ENCODE measurements at regions not wholly inside any gene's neighbourhood (a gene's known extent, or its start where the extent isn't known, plus 50 kb on each side); places are given as distances from the start of the nearest gene placed in this dataset.

DNA sequence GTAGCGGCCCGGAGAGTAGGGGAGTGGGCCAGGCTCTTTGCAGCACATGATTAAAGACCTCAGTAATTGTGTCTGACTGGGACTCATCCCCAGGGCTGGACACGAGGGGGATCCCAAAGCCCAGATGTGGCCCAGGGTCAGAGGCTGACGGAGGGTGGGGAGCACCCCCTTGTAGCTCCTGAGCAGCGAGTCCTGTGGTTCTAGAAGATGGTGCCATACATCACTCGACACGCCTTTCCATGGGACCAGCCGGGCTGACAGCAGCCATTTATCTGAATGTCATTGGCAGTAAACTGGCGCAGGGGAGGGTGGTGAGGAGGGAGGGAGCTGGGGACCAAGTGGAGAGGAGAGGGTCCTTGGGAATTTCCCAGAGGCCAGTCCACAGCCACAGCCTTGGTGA lies 65.1 kb upstream of the FAM222A start:
- no peaks in the 10 kb centered on the region for H3K9me3 ChIP-seq (ENCODE audit: control insufficient read depth, insufficient read depth, low read length)
- WGBS (ENCODE audit: insufficient coverage): 33% methylated on average over 8 of the region's 9 CpGs
- DNase-seq (ENCODE audit: low read depth in 4 of 6, low spot score in 6 of 6): no peak
- no peaks in the 10 kb centered on the region for H3K36me3 ChIP-seq (ENCODE audit: control insufficient read depth, insufficient read depth, low read length)
- H3K27ac ChIP-seq (ENCODE audit: low read depth, low read length): no peak overlapping the region
- no peaks in the 10 kb centered on the region for H3K4me1 ChIP-seq (ENCODE audit: control insufficient read depth, insufficient read depth, low read length)
- peaks cover 13% of the 10 kb centered on the region for H3K27me3 ChIP-seq (ENCODE audit: control insufficient read depth, insufficient read depth, low read length)
- no peak overlapping the region for H3K4me3 ChIP-seq (ENCODE audit: low read depth, low read length)

- peaks cover 9% of the 10 kb centered on the region for H3K27me3 ChIP-seq (ENCODE audit: control insufficient read depth, insufficient read depth, low read length)
- no peak overlapping the region for H3K27ac ChIP-seq (ENCODE audit: low read depth, low read length)
- DNase-seq (ENCODE audit: low read depth in 4 of 6, low spot score in 6 of 6): no peak
- 97% methylated on average over 4 of the region's 4 CpGs for WGBS (ENCODE audit: insufficient coverage)
- peaks cover 3% of the 10 kb centered on the region for H3K4me1 ChIP-seq (ENCODE audit: control insufficient read depth, insufficient read depth, low read length)
- H3K9me3 ChIP-seq (ENCODE audit: control insufficient read depth, insufficient read depth, low read length): no peaks in the 10 kb centered on the region
- no peak overlapping the region for H3K4me3 ChIP-seq (ENCODE audit: low read depth, low read length)
- no peaks in the 10 kb centered on the region for H3K36me3 ChIP-seq (ENCODE audit: control insufficient read depth, insufficient read depth, low read length)
Measured at GRCh38 chr12:109650808-109651207, 62.8 kb upstream of the FAM222A start.

- Histone ChIP-seq H3K4me1 (ENCODE audit: control insufficient read depth, insufficient read depth, low read length) (peaks cover 5% of the 10 kb centered on the region), H3K4me3 (ENCODE audit: low read depth, low read length) (no peak overlapping the region), H3K27ac (ENCODE audit: low read depth, low read length) (no peak overlapping the region), H3K36me3 (ENCODE audit: control insufficient read depth, insufficient read depth, low read length) (no peaks in the 10 kb centered on the region), H3K9me3 (ENCODE audit: control insufficient read depth, insufficient read depth, low read length) (no peaks in the 10 kb centered on the region), H3K27me3 (ENCODE audit: control insufficient read depth, insufficient read depth, low read length) (peaks cover 6% of the 10 kb centered on the region)
- WGBS (ENCODE audit: insufficient coverage): 100% methylated on average over 1 of the region's 1 CpG
- no peak for DNase-seq (ENCODE audit: low read depth in 4 of 6, low spot score in 6 of 6)
Measured at GRCh38 chr12:109651596-109651995, 62.0 kb upstream of the FAM222A start.

GRCh38 chr12:109652233-109652976 lies 61.2 kb upstream of the FAM222A start:
- peaks cover 6% of the 10 kb centered on the region for H3K27me3 ChIP-seq (ENCODE audit: control insufficient read depth, insufficient read depth, low read length)
- 40% methylated on average over 4 of the region's 10 CpGs for WGBS (ENCODE audit: insufficient coverage)
- H3K27ac ChIP-seq (ENCODE audit: low read depth, low read length): no peak overlapping the region
- H3K36me3 ChIP-seq (ENCODE audit: control insufficient read depth, insufficient read depth, low read length): no peaks in the 10 kb centered on the region
- H3K4me3 ChIP-seq (ENCODE audit: low read depth, low read length): no peak overlapping the region
- no peaks in the 10 kb centered on the region for H3K9me3 ChIP-seq (ENCODE audit: control insufficient read depth, insufficient read depth, low read length)
- DNase-seq (ENCODE audit: low read depth in 4 of 6, low spot score in 6 of 6): no peak
- peaks cover 13% of the 10 kb centered on the region for H3K4me1 ChIP-seq (ENCODE audit: control insufficient read depth, insufficient read depth, low read length)

- no peak overlapping the region for H3K27ac ChIP-seq (ENCODE audit: low read depth, low read length)
- H3K9me3 ChIP-seq (ENCODE audit: control insufficient read depth, insufficient read depth, low read length): no peaks in the 10 kb centered on the region
- H3K4me3 ChIP-seq (ENCODE audit: low read depth, low read length): no peak overlapping the region
- peak in 1 of 6 donors; percentile 76 for DNase-seq (ENCODE audit: low read depth in 4 of 6, low spot score in 6 of 6)
- no peaks in the 10 kb centered on the region for H3K36me3 ChIP-seq (ENCODE audit: control insufficient read depth, insufficient read depth, low read length)
- peaks cover 6% of the 10 kb centered on the region for H3K27me3 ChIP-seq (ENCODE audit: control insufficient read depth, insufficient read depth, low read length)
- no CpG with 5 or more reads among the region's 2 CpGs for WGBS (ENCODE audit: insufficient coverage)
- H3K4me1 ChIP-seq (ENCODE audit: control insufficient read depth, insufficient read depth, low read length): peaks cover 15% of the 10 kb centered on the region
Measured at GRCh38 chr12:109652977-109653264, 60.7 kb upstream of the FAM222A start.

DNA sequence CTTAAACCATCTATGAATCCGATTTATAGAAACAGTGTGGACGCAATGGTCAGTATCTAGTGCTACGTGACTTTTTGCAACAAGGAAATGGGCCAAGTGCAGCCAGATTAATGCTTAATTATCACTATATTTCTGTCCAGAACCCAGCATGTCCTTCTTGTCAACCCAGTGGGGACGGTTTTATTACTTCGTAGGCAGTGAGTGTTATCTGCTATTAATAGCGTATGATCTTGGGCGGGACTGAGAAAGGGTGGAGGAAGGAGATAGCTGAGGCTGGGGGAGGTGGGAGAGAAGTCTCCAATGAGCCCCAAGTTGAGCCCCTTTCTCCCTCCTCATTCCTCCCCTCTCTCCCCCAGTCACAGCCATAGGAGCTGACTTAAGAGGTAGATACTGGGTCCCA lies 59.7 kb upstream of the FAM222A start:
- no peaks in the 10 kb centered on the region for H3K9me3 ChIP-seq (ENCODE audit: control insufficient read depth, insufficient read depth, low read length)
- DNase-seq (ENCODE audit: low read depth in 4 of 6, low spot score in 6 of 6): peak in 1 of 6 donors; percentile 35
- H3K4me1 ChIP-seq (ENCODE audit: control insufficient read depth, insufficient read depth, low read length): peaks cover 15% of the 10 kb centered on the region
- no peaks in the 10 kb centered on the region for H3K36me3 ChIP-seq (ENCODE audit: control insufficient read depth, insufficient read depth, low read length)
- no peak overlapping the region for H3K4me3 ChIP-seq (ENCODE audit: low read depth, low read length)
- H3K27me3 ChIP-seq (ENCODE audit: control insufficient read depth, insufficient read depth, low read length): peaks cover 4% of the 10 kb centered on the region
- no peak overlapping the region for H3K27ac ChIP-seq (ENCODE audit: low read depth, low read length)
- 79% methylated on average over 3 of the region's 7 CpGs for WGBS (ENCODE audit: insufficient coverage)

DNA sequence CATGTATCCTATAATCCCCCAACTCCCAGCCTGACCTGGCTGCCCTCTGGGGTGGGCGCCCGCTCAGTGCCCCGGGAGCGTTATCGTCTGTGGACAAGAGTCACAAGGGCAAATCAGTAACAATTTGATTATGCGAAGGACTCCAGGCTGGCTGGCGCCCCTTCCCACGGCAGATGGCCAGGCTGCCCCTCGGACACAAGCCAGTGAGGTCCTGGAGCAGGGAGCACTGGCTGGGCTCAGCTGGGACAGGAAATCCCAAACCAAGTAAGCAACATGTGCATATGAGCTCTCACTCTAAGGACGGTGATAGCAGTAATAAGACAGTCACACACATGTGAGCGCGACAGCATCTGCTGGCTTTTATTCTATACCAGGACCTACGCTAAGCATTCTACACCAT lies 59.3 kb upstream of the FAM222A start:
- peak in 1 of 6 donors; percentile 38 for DNase-seq (ENCODE audit: low read depth in 4 of 6, low spot score in 6 of 6)
- 66% methylated on average over 13 of the region's 13 CpGs for WGBS (ENCODE audit: insufficient coverage)

GRCh38 chr12:109655578-109655977 lies 58.0 kb upstream of the FAM222A start:
- WGBS (ENCODE audit: insufficient coverage): 93% methylated on average over 2 of the region's 2 CpGs
- no peak overlapping the region for H3K4me3 ChIP-seq (ENCODE audit: low read depth, low read length)

More for the DNA sequence above, 59.3 kb upstream of the FAM222A start:
- H3K36me3 ChIP-seq (ENCODE audit: control insufficient read depth, insufficient read depth, low read length): no peaks in the 10 kb centered on the region
- H3K27ac ChIP-seq (ENCODE audit: low read depth, low read length): no peak overlapping the region
- peaks cover 15% of the 10 kb centered on the region for H3K4me1 ChIP-seq (ENCODE audit: control insufficient read depth, insufficient read depth, low read length)
- no peak overlapping the region for H3K4me3 ChIP-seq (ENCODE audit: low read depth, low read length)
- H3K27me3 ChIP-seq (ENCODE audit: control insufficient read depth, insufficient read depth, low read length): peaks cover 4% of the 10 kb centered on the region
- no peaks in the 10 kb centered on the region for H3K9me3 ChIP-seq (ENCODE audit: control insufficient read depth, insufficient read depth, low read length)

DNA sequence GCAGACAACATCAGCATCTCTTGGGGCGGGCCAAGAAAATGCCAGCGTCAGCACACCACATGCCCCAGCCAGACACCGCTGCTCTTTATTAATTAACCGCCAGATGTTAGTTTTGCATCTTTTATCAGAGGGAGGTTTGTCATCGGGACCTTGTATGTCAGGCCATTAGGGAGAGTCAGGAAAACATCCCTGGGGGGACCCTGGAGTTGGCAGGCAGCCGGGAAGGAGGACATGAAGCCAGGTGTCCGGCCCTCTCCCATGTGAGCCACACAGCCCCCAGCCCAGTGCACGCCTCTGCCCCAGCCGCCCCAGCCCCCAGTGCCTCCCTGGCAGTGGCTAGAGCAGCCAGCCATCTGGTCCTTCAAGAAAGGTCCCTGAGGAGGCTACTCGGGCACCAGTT lies 56.9 kb upstream of the FAM222A start:
- Histone ChIP-seq H3K36me3 (ENCODE audit: control insufficient read depth, insufficient read depth, low read length) (no peaks in the 10 kb centered on the region), H3K4me1 (ENCODE audit: control insufficient read depth, insufficient read depth, low read length) (peaks cover 15% of the 10 kb centered on the region), H3K27ac (ENCODE audit: low read depth, low read length) (no peak overlapping the region), H3K9me3 (ENCODE audit: control insufficient read depth, insufficient read depth, low read length) (no peaks in the 10 kb centered on the region), H3K27me3 (ENCODE audit: control insufficient read depth, insufficient read depth, low read length) (peaks cover 4% of the 10 kb centered on the region), H3K4me3 (ENCODE audit: low read depth, low read length) (no peak overlapping the region)
- 26% methylated on average over 4 of the region's 10 CpGs for WGBS (ENCODE audit: insufficient coverage)
- peak in 2 of 6 donors; percentile 13 to 54 for DNase-seq (ENCODE audit: low read depth in 4 of 6, low spot score in 6 of 6)

More at GRCh38 chr12:109655578-109655977, 58.0 kb upstream of the FAM222A start:
- Histone ChIP-seq H3K36me3 (ENCODE audit: control insufficient read depth, insufficient read depth, low read length) (no peaks in the 10 kb centered on the region), H3K27ac (ENCODE audit: low read depth, low read length) (no peak overlapping the region), H3K9me3 (ENCODE audit: control insufficient read depth, insufficient read depth, low read length) (no peaks in the 10 kb centered on the region), H3K4me1 (ENCODE audit: control insufficient read depth, insufficient read depth, low read length) (peaks cover 15% of the 10 kb centered on the region), H3K27me3 (ENCODE audit: control insufficient read depth, insufficient read depth, low read length) (peaks cover 4% of the 10 kb centered on the region)
- no peak for DNase-seq (ENCODE audit: low read depth in 4 of 6, low spot score in 6 of 6)

- no peaks in the 10 kb centered on the region for H3K4me1 ChIP-seq (ENCODE audit: control insufficient read depth, insufficient read depth, low read length)
- H3K4me3 ChIP-seq (ENCODE audit: low read depth, low read length): no peak overlapping the region
- whole genome bisulfite sequencing (ENCODE audit: insufficient coverage): 79% methylated on average over 6 of the region's 7 CpGs
- no peak overlapping the region for H3K27ac ChIP-seq (ENCODE audit: low read depth, low read length)
- DNase-seq (ENCODE audit: low read depth in 4 of 6, low spot score in 6 of 6): no peak
- H3K27me3 ChIP-seq (ENCODE audit: control insufficient read depth, insufficient read depth, low read length): peaks cover 3% of the 10 kb centered on the region
- H3K9me3 ChIP-seq (ENCODE audit: control insufficient read depth, insufficient read depth, low read length): no peaks in the 10 kb centered on the region
- no peaks in the 10 kb centered on the region for H3K36me3 ChIP-seq (ENCODE audit: control insufficient read depth, insufficient read depth, low read length)
Measured at GRCh38 chr12:109663795-109664194, 49.8 kb upstream of the FAM222A start.
